ENCODE measurements at regions not wholly inside any gene's neighbourhood (a gene's known extent, or its start where the extent isn't known, plus 50 kb on each side); places are given as distances from the start of the nearest gene placed in this dataset.

DNA sequence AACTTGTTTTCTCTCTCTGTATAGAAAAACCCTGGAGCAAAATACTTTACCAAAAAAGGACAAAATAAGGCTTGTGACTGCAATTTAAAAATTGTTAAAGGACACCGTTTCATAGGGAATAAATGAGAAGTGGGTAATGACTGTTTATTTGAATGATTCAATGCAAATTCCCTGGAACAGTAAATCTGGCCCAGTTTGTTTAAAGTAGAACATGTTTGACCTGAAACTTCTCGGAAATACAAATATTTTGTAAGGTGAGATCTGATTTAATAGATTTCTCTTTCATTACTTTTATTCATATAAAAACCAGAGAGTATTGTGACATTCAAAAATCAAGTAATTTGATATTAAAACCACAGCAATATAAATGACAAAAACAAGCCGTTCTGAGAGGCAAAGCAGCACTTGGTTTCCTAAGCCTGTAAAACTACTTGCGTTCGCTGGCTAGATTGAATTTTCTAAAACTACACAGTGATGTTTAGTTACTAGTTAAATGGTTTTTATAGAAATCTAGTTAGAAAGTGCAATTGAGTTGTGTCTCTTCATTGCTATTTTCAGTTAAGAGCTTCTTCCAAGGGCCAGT lies 76.8 kb upstream of the PITRM1 start:
- no peaks in the 10 kb centered on the region for H3K4me1 ChIP-seq (ENCODE audit: insufficient read depth, low read length, severe bottlenecking)
- no peaks in the 10 kb centered on the region for H3K9me2 ChIP-seq (ENCODE audit: low read depth, low read length)
- H3K9me3 ChIP-seq (ENCODE audit: low read length), result no peaks in the 10 kb centered on the region
- H2AFZ ChIP-seq (ENCODE audit: low read length), result no peak overlapping the region
- no peak overlapping the region for H3K4me2 ChIP-seq (ENCODE audit: low read length)
- H3K9ac ChIP-seq (ENCODE audit: low read length), result no peak overlapping the region
- H3F3A ChIP-seq (ENCODE audit: insufficient read depth, low read length), result no peaks in the 10 kb centered on the region
- H3K27me3 ChIP-seq (ENCODE audit: insufficient read depth, low read length), result no peaks in the 10 kb centered on the region
- H3K36me3 ChIP-seq (ENCODE audit: insufficient read depth, low read length), result no peaks in the 10 kb centered on the region
- no peak overlapping the region for H3K27ac ChIP-seq (ENCODE audit: low read depth, low read length, poor library complexity, severe bottlenecking)
- no peak for TF ChIP-seq EZH2 (IDR thresholded peaks at IDR 0.05; ENCODE audit: borderline replicate concordance, low read length)
- TF ChIP-seq, protein P1, sequence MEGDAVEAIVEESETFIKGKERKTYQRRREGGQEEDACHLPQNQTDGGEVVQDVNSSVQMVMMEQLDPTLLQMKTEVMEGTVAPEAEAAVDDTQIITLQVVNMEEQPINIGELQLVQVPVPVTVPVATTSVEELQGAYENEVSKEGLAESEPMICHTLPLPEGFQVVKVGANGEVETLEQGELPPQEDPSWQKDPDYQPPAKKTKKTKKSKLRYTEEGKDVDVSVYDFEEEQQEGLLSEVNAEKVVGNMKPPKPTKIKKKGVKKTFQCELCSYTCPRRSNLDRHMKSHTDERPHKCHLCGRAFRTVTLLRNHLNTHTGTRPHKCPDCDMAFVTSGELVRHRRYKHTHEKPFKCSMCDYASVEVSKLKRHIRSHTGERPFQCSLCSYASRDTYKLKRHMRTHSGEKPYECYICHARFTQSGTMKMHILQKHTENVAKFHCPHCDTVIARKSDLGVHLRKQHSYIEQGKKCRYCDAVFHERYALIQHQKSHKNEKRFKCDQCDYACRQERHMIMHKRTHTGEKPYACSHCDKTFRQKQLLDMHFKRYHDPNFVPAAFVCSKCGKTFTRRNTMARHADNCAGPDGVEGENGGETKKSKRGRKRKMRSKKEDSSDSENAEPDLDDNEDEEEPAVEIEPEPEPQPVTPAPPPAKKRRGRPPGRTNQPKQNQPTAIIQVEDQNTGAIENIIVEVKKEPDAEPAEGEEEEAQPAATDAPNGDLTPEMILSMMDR (IDR thresholded peaks at IDR 0.05; ENCODE audit: low read length), result no peak
- H3K79me2 ChIP-seq (ENCODE audit: insufficient read depth, low read length), result no peaks in the 10 kb centered on the region
- no peak overlapping the region for H3K4me3 ChIP-seq (ENCODE audit: low read depth, low read length, poor library complexity, severe bottlenecking)
- H4K20me1 ChIP-seq (ENCODE audit: insufficient read depth, low read length), result no peaks in the 10 kb centered on the region

GRCh38 chr10:3248526-3249306 lies 76.1 kb upstream of the PITRM1 start:
- Histone ChIP-seq H3K9me2 (ENCODE audit: low read depth, low read length) (no peaks in the 10 kb centered on the region), H2AFZ (ENCODE audit: low read length) (no peak overlapping the region), H3K36me3 (ENCODE audit: insufficient read depth, low read length) (no peaks in the 10 kb centered on the region), H3K27ac (ENCODE audit: low read depth, low read length, poor library complexity, severe bottlenecking) (no peak overlapping the region), H4K20me1 (ENCODE audit: insufficient read depth, low read length) (no peaks in the 10 kb centered on the region), H3K9me3 (ENCODE audit: low read length) (no peaks in the 10 kb centered on the region), H3K4me2 (ENCODE audit: low read length) (no peak overlapping the region), H3K79me2 (ENCODE audit: insufficient read depth, low read length) (no peaks in the 10 kb centered on the region), H3F3A (ENCODE audit: insufficient read depth, low read length) (no peaks in the 10 kb centered on the region), H3K27me3 (ENCODE audit: insufficient read depth, low read length) (no peaks in the 10 kb centered on the region), H3K4me3 (ENCODE audit: low read depth, low read length, poor library complexity, severe bottlenecking) (no peak overlapping the region), H3K4me1 (ENCODE audit: insufficient read depth, low read length, severe bottlenecking) (no peaks in the 10 kb centered on the region), H3K9ac (ENCODE audit: low read length) (no peak overlapping the region)
- no peak for TF ChIP-seq EZH2 (IDR thresholded peaks at IDR 0.05; ENCODE audit: borderline replicate concordance, low read length)
- TF ChIP-seq, protein P1 (IDR thresholded peaks at IDR 0.05; ENCODE audit: low read length), result no peak

- no peaks in the 10 kb centered on the region for H4K20me1 ChIP-seq (ENCODE audit: insufficient read depth, low read length)
- no peak overlapping the region for H3K4me3 ChIP-seq (ENCODE audit: low read depth, low read length, poor library complexity, severe bottlenecking)
- H3K27me3 ChIP-seq (ENCODE audit: insufficient read depth, low read length), result no peaks in the 10 kb centered on the region
- no peaks in the 10 kb centered on the region for H3K4me1 ChIP-seq (ENCODE audit: insufficient read depth, low read length, severe bottlenecking)
- H3K9me3 ChIP-seq (ENCODE audit: low read length), result no peaks in the 10 kb centered on the region
- no peaks in the 10 kb centered on the region for H3K36me3 ChIP-seq (ENCODE audit: insufficient read depth, low read length)
- no peak overlapping the region for H2AFZ ChIP-seq (ENCODE audit: low read length)
- H3K27ac ChIP-seq (ENCODE audit: low read depth, low read length, poor library complexity, severe bottlenecking), result no peak overlapping the region
- H3K9ac ChIP-seq (ENCODE audit: low read length), result no peak overlapping the region
- no peaks in the 10 kb centered on the region for H3K79me2 ChIP-seq (ENCODE audit: insufficient read depth, low read length)
- H3K9me2 ChIP-seq (ENCODE audit: low read depth, low read length), result no peaks in the 10 kb centered on the region
- no peak for TF ChIP-seq EZH2 (IDR thresholded peaks at IDR 0.05; ENCODE audit: borderline replicate concordance, low read length)
- TF ChIP-seq, protein P1 (IDR thresholded peaks at IDR 0.05; ENCODE audit: low read length), result no peak
- no peak overlapping the region for H3K4me2 ChIP-seq (ENCODE audit: low read length)
- H3F3A ChIP-seq (ENCODE audit: insufficient read depth, low read length), result no peaks in the 10 kb centered on the region
Observed at GRCh38 chr10:3245395-3245794, 72.8 kb upstream of the PITRM1 start.
